ENCODE measurements at regions not wholly inside any gene's neighbourhood (a gene's known extent, or its start where the extent isn't known, plus 50 kb on each side); places are given as distances from the start of the nearest gene placed in this dataset.

- no peak for TF ChIP-seq CTCF (IDR thresholded peaks at IDR 0.05)
- TF ChIP-seq POLR2A (IDR thresholded peaks at IDR 0.05): no peak
Observed at GRCh38 chr16:55037046-55037445, 106.4 kb downstream of the IRX5 start.
